HG03520 (cell line): ENCODE measurements at regions not wholly inside any gene's neighbourhood (a gene's known extent, or its start where the extent isn't known, plus 50 kb on each side); places are given as distances from the start of the nearest gene placed in this dataset.
"Not testable (repeated sequence)": the region's sequence is repeated elsewhere in the genome, so short reads cannot be mapped to it uniquely, and the experiment has no call there.

Experiments used
- ATAC-seq: cut with Tn5 transposase; IDR thresholded peaks from one replicate; pipeline ENCODE4 v1.9.1; 2021; ENCODE audit warnings: mild to moderate bottlenecking, moderate library complexity; ENCODE audit not compliant: unreplicated experiment

DNA sequence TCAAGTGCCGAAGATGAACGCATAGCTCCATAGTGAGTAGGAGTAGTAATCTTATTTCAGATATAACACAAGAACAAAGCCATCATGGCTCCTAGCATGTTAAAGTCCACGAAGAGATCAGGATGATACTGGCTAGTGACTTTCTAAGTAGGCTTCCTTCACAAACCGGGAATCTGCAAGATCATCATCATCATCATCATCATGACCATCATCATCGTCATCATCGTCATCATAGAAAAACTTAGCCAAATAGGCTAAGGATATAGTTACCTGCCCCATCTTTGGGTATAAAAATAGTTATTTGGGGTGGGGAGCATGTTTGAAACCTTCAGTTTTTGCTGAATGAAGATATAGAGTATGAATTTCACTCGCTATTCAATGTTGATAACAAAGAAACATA is 57.9 kb downstream of the PYDC2 start:
- ATAC-seq, result no peak

- no peak for ATAC-seq
Measured at GRCh38 chr3:191521055-191521454, 60.1 kb downstream of the PYDC2 start.

DNA sequence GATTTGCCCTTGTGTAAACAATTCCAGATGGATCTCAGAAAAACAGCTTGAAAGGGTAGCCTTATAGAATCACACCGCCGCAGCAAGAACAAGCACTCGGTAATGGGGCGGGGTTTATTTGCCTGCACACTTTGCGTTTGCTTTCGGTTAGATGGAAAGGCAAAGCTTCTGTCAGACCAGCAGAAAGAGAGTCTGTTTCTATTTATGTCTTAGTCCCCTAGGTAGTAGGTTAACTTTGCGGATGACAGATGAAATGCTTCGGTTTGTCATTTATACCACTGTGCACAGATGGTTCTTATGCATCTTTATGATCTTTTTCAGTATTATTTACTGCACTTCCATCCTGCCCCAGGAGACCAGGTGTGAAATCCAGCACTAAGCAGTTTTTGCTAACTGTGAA is 62.2 kb downstream of the PYDC2 start:
- ATAC-seq, result no peak

DNA sequence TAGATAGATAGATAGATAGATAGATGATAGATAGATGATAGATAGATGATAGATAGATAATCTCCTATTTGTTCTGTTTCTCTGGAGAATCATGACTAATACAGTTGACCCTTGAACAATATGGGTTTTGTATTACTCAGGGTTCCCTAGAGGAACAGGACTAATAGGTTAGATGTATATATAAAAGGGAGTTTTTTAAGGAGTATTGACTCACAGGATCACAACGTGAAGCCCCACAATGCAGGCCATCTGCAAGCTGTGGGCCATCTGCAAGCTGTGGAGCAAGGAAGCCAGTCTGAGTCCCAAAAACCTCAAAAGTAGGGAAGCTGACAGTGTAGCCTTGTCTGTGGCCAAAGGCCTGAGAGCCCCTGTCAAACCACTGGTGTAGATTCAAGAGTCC is 67.6 kb downstream of the PYDC2 start:
- no peak for ATAC-seq

- no peak for ATAC-seq
Measured at GRCh38 chr3:191529992-191530391, 69.0 kb downstream of the PYDC2 start.

GRCh38 chr3:191531434-191531972 is 70.5 kb downstream of the PYDC2 start:
- no peak for ATAC-seq

- no peak for ATAC-seq
Measured at GRCh38 chr3:191543018-191543417, 82.1 kb downstream of the PYDC2 start.

DNA sequence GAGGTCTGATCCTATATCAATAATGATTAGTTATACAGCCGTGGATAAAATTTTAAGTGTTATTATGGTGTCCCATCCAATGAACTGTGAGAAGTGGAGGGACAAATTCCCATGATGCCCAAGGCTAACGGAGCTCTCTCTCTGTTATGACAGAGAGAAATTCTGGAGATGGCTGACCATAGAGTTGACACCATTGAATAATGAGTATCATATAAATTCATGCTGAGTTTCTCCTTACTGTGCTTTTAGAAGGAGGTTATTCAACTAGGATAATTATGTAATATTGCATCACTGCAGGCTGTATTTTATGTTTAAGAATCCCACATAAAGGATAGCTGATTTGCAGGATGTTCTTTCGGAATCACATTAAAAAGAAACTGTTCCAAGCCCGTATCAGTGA is 82.9 kb downstream of the PYDC2 start:
- ATAC-seq, result no peak

- ATAC-seq, result no peak
Measured at GRCh38 chr3:191549357-191549756, 88.4 kb downstream of the PYDC2 start.

DNA sequence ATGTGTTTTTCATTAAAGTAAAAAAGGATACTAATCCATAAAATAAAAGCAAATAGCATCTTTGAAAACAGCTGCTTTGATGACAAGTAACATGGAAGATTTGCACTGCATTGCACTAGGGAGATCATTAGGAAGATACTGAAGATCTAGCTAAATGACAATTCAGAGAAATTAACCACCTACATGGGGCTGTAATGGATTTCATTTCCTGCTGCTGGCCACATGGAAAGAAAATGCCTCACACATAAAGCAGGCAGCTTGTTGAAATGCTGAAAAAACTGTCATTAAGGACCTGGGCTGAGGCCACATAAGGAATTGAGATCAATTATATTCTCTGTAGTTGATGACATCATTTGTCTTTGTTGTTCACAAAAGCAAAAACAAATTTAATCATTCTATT is 94.1 kb downstream of the PYDC2 start:
- no peak for ATAC-seq

- ATAC-seq, result no peak
Measured at GRCh38 chr3:191557322-191557721, 96.4 kb downstream of the PYDC2 start.

GRCh38 chr3:191563722-191564121 is 102.8 kb downstream of the PYDC2 start:
- no peak for ATAC-seq

DNA sequence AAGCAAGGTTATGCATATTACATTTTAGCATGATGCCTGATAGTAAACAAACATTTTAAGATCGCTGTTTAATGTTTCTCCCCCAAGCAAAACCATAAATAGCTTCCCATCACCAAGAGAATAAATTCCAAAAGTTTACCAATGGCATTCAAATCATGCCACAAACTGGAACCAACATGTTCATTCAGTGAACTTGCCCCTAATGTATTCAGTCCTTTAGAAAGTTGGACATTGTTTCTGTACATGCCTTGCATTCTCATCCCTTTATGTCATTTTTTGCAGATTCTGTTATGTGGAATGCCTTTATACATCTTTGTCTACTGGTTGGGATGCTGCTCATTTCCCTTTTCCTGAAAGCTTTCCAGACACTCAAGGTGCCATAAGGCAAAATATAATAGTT is 105.5 kb downstream of the PYDC2 start:
- no peak for ATAC-seq

DNA sequence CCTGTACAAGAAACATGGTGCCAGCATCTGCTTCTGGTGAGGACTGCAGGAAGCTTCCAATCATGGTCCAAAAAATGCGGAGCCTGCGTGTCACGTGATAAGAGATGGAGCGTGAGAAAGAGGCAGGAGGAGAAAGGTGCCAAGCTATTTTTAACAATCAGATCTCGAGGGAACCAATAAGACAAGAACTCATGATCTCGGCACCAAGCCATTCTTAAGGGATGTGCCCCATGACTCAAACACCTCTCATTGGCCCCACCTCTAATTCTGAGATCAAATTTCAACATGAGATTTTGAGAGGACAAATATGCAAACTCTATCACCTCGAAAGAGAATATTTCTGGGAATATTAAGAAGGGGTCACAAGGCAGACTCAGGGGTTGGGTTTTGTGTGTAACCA is 107.2 kb downstream of the PYDC2 start:
- no peak for ATAC-seq

GRCh38 chr3:191592105-191592504 is 131.1 kb downstream of the PYDC2 start:
- ATAC-seq, result no peak

DNA sequence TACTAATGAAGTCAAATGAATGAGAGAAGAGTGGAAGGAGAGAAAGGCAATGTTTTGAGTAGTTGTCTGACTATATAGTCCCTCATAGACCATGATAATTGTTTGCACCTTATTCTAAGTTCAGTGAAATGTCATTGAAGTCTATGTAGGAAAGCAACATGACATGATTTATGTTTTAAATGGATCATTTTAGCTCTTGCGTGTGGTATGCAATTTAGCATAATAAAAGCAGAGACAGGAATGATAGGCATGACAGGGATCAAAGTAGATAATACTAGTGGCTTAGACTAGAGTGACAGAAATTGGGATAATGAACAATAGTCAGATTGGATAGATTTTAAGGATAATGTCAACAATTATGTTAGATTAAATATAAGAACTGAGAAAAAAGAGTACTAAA is 132.5 kb downstream of the PYDC2 start:
- no peak for ATAC-seq

GRCh38 chr3:191615511-191615910 is 154.5 kb downstream of the PYDC2 start:
- not testable (repeated sequence) for ATAC-seq

DNA sequence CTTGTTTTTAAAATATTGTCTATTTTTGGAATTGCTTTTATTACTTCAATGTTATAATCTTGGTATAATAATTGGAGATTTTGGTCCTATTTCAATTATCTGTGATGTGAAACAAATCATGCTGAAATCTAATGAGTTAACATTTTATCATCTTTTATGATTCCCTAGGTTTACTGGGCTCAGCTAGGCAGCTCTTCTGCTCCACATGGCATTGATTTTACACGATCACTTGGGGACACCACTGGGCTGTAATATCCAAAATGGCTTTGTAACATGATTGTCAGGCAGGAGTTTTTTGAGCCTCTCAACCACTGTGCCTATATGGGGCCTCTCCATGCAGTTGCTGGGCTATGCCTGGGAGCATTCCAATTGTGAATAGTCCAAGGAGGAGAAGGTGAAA is 163.3 kb downstream of the PYDC2 start:
- no peak for ATAC-seq

- no peak for ATAC-seq
Measured at GRCh38 chr3:191627064-191627463, 166.1 kb downstream of the PYDC2 start.

DNA sequence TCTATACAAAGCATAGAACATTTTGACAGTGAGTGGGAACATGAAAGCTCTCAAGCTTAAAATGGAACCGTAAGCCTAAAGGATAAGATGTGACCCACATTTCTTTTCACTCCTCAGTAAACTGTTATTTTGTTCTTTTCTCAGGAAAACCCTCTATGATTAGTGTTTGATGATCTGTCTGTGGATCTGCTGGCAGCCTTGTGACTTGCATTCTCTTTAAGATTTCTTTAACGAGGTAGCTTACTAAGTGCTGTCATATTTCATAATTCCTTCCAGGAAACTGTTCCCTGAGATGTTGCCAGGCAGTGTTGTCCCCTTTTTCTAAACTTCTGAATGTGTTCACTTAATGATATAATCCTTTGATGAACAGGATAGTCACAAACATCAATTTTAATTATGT is 167.6 kb downstream of the PYDC2 start:
- no peak for ATAC-seq

DNA sequence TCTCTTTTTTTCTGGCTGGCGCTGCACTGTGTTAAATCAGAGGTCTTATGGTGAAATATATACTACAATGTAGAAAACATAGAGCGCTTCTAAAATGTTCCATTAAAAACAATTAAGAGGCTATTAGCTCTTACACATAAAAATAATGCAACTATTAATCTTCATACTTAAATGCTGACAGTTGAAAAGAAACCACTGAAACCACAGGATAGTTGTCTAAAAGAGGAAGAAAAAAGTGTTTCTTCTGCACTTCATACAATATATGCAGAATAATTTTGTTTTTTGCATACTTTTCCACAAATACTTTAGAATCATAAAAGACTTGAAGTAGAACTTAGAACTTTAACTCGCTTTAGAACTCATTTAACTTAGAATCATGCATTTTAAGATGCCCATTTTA is 170.5 kb downstream of the PYDC2 start:
- ATAC-seq, result no peak

- ATAC-seq, result no peak
Measured at GRCh38 chr3:191634902-191635301, 173.9 kb downstream of the PYDC2 start.

GRCh38 chr3:191637611-191638010 is 176.6 kb downstream of the PYDC2 start:
- no peak for ATAC-seq

GRCh38 chr3:191641789-191642188 is 180.8 kb downstream of the PYDC2 start:
- no peak for ATAC-seq
